Duodenal mucosa (tissue), 2 donors: ENCODE measurements at regions not wholly inside any gene's neighbourhood (a gene's known extent, or its start where the extent isn't known, plus 50 kb on each side); places are given as distances from the start of the nearest gene placed in this dataset.

Experiments
- H3K27ac ChIP-seq: one replicate; pipeline ENCODE4 v1.7.0; 2013; ENCODE audit warnings: low read depth, low read length
- H3K27me3 ChIP-seq, 2 donors: one replicate each; pipeline ENCODE4 v1.7.0; 2013; ENCODE audit warnings: low read length in 2 of 2, control low read depth in 1 of 2; ENCODE audit not compliant: insufficient read depth in 2 of 2, control insufficient read depth in 1 of 2
- H3K36me3 ChIP-seq, 2 donors: one replicate each; pipeline ENCODE4 v1.7.0; 2013; ENCODE audit warnings: low read length in 2 of 2, control low read depth in 1 of 2; ENCODE audit not compliant: insufficient read depth in 2 of 2, control insufficient read depth in 1 of 2
- H3K4me1 ChIP-seq, 2 donors: one replicate each; pipeline ENCODE4 v1.7.0; 2013; ENCODE audit warnings: low read length in 2 of 2, control low read depth in 1 of 2; ENCODE audit not compliant: insufficient read depth in 2 of 2, control insufficient read depth in 1 of 2
- H3K4me3 ChIP-seq, 2 donors: one replicate each; pipeline ENCODE4 v1.7.0; 2013; ENCODE audit warnings: low read length in 2 of 2, low read depth in 1 of 2
- H3K9ac ChIP-seq, 2 donors: one replicate each; pipeline ENCODE4 v1.7.0; 2013; ENCODE audit warnings: low read length in 2 of 2, low read depth in 1 of 2
- H3K9me3 ChIP-seq, 2 donors: one replicate each; pipeline ENCODE4 v1.7.0; 2013; ENCODE audit warnings: low read length in 2 of 2, control low read depth in 1 of 2; ENCODE audit not compliant: control insufficient read depth in 1 of 2

DNA sequence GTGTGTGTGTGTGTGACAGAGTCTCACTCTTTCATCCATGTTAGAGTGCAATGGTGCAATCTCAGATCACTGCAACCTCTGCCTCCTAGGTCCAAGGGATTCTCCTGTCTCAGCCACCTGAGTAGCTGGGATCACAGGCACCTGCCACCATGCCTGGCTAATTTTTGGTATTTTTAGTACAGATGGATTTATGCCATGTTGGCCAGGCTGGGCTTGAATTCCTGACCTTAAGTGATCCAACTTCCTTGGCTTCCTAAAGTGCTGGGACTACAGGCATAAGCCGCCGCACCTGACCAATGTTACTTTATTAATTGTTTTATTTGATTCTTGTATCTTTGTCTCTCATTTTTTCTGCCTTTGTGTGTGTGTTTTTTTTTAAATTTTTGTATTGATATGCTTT, 89.6 kb downstream of the ZNF486 start:
- no peak overlapping the region for H3K9ac ChIP-seq

DNA sequence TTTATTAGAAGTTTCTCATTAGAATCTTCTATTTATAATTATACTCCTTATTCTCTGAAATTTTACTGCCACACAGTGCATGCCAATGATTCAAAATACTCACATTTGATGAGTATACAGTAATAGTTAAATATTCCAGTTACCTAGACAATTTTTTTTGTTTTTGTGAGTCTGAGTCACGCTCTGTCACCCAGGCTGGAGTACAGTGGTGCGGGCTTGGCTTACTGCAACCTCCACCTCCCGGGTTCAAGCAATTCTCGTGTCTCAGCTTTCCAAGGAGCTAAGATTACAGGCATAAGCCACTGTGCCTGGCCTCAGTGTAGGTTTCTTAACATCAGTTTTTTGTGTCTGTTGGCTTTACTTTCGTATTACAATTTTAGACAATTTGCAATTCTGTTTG, 87.1 kb downstream of the ZNF486 start:
- Histone ChIP-seq H3K27ac (no peak overlapping the region), H3K4me3 (no peak overlapping the region), H3K36me3 (no peaks in the 10 kb centered on the region), H3K4me1 (no peaks in the 10 kb centered on the region), H3K9ac (no peak overlapping the region), H3K9me3 (peaks cover 2 to 5% of the 10 kb centered on the region in 2 donors), H3K27me3 (no peaks in the 10 kb centered on the region)

More for the DNA sequence above, 89.6 kb downstream of the ZNF486 start:
- H3K4me3 ChIP-seq, result no peak overlapping the region
- H3K4me1 ChIP-seq, result no peaks in the 10 kb centered on the region
- H3K27ac ChIP-seq, result no peak overlapping the region
- peaks cover 2 to 5% of the 10 kb centered on the region in 2 donors for H3K9me3 ChIP-seq
- no peaks in the 10 kb centered on the region for H3K27me3 ChIP-seq
- H3K36me3 ChIP-seq, result no peaks in the 10 kb centered on the region

DNA sequence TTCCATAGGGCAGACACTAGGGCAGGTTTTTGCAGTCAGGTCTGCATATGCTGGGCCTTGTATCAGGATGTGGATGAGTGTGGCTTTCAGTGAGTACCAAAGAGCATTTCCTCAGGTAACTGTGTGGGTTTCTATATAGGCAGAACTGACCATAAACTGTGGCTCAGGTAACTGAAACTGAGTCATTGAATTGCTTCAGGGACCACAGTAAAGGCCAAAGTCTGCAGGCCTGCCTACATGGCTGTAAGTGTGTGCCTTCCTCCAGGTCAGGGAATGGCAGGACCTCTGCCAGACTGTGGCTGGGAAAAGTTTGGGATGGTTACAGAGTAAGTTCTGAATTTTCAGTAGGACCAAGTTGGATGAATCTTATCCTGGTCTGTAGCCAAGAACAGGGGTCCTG, 85.6 kb downstream of the ZNF486 start:
- no peaks in the 10 kb centered on the region for H3K4me1 ChIP-seq
- no peak overlapping the region for H3K4me3 ChIP-seq
- peaks cover 0 to 2% of the 10 kb centered on the region in 2 donors for H3K9me3 ChIP-seq
- no peaks in the 10 kb centered on the region for H3K27me3 ChIP-seq
- H3K27ac ChIP-seq, result no peak overlapping the region
- H3K36me3 ChIP-seq, result no peaks in the 10 kb centered on the region
- H3K9ac ChIP-seq, result no peak overlapping the region

DNA sequence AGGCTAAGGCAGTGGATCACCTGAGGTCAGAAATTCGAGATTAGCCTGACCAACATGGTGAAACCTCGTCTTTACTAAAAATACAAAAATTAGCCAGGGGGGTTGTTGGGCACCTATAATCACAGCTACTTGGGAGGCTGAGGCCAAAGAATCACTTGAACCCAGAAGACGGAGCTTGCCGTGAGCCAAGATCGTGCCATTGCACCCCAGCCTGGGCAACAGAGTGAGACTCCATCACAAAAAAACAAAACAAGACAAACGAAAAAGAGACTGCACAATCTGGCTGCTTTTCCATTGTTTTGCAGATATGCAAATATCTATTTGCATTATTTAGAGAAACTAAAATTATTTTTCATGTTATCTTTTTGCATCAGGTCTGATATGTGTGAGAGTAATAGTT, 83.6 kb downstream of the ZNF486 start:
- Histone ChIP-seq H3K36me3 (no peaks in the 10 kb centered on the region), H3K27ac (no peak overlapping the region), H3K4me3 (no peak overlapping the region), H3K9ac (no peak overlapping the region), H3K27me3 (no peaks in the 10 kb centered on the region), H3K9me3 (peaks cover 0 to 5% of the 10 kb centered on the region in 2 donors), H3K4me1 (no peaks in the 10 kb centered on the region)

DNA sequence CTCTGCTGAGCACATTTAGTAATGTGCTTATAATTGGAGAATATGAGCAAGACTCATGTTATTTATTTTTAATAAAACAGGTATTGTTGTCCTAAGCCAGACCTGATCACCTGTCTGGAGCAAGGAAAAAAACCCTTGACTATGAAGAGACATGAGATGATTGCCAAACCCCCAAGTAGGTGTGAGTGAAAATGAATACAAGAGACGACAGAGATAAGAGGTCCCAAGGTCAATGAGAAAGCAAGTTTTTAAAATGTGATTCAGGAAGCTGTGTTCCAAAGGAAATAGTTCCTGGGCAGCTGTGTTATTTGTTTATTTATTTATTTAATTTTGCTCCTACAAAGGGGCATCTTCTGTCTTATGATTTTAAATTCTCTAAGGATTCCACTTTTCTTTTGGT, 83.1 kb downstream of the ZNF486 start:
- Histone ChIP-seq H3K27ac (no peak overlapping the region), H3K4me1 (no peaks in the 10 kb centered on the region), H3K4me3 (no peak overlapping the region), H3K9ac (no peak overlapping the region), H3K9me3 (peaks cover 0 to 3% of the 10 kb centered on the region in 2 donors), H3K27me3 (no peaks in the 10 kb centered on the region), H3K36me3 (no peaks in the 10 kb centered on the region)
